HuH-7.5 (cell line): ENCODE measurements at regions not wholly inside any gene's neighbourhood (a gene's known extent, or its start where the extent isn't known, plus 50 kb on each side); places are given as distances from the start of the nearest gene placed in this dataset.
A peak's percentile ranks its signal among the peaks of the same experiment; 100 is the strongest.

Experiments used
- DNase-seq: peaks from one replicate; pipeline ENCODE4 v3.0.0; 2011; ENCODE audit warnings: low spot score

DNA sequence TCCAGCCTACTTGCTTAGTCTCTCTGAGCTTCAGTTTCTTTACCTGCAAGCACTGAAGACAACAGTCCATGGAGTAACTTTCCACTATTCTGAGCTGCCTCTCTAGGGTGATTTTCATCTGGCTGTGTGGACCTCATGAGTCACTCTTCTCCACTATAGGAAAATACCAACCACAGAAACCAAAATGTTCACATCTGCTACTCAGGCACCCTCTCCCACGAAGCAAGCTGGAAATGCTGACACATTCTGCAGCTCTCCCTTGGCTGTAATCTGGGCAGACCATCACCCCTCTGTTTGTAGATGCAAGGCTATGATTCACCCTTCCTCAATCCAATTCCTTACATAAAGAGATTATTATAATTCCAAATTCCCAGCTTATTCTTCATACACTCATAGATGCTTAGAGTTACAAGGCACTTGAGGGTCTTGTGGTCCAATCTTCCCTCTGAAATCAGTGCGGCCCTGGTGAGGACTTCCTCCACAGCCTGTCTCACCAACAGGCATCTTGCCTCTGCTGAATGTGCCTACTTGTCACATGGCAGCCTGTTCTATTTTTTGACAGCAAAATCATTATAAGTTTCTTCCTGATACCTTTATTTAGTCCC lies 97.0 kb upstream of the LNX1 start:
- no peak for DNase-seq

DNA sequence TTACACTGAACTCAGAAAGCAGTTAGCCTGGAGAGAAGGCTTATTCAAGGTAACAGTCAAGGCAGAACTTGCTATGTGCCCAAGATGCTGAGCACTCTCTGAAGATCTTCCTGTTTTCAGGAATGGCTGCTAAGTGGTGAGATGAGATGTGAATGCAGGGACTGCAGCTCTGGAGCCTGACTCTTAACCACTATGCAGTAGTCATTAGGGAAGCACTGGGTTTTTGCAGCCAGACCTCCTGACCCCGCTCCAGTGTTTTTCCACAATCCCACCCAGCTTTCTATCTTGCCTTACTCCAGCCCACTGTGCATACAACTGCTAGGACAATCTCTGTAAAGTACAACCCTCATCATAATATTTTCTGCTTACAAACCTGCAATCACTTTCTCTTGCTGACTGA lies 95.2 kb upstream of the LNX1 start:
- DNase-seq = no peak

DNA sequence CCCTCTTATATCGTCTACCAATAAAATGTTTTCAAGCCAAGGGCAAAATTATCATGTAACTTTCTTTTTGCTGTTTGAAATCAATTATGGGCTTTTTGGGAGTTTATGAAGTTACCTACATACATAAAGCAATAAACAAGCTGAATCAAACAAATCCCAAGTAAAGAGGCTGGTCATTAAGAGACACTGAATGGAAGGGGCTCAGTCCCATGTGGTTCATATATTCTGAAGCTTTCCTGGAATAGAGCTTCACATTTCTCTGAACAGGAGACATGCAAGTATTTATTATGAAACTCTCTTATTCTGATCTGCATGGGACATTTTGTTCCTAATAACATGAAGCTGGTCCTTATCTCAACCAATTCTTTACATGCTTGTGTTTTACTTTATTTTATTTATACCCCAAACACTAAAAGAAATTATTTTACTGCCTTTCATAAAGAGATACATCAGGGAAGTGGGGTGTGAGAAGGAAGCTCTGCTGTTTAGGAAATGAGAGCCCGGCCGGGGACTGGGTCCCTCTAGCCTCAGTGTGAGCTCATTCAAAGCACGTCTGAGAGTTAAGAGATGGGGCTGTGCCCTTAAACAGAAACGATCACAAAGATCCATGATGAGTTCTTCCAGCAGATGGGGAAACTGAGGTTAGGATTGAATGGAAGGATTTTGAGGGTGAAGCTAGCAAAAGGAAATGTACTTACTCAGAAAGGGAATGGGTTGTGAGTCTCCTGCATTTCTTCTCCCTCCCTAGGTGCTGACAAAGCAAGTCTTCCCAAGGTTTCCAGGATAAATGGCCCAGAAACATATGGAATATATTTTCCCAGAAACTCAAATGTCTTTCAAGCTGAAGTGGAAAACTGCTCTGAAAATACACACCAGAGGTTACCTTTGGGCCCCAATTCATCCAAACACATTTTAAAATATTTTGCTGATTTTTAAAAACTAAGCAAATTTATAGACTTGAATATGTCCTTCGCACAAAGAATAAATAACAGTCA lies 93.1 kb upstream of the LNX1 start:
- no peak for DNase-seq

DNA sequence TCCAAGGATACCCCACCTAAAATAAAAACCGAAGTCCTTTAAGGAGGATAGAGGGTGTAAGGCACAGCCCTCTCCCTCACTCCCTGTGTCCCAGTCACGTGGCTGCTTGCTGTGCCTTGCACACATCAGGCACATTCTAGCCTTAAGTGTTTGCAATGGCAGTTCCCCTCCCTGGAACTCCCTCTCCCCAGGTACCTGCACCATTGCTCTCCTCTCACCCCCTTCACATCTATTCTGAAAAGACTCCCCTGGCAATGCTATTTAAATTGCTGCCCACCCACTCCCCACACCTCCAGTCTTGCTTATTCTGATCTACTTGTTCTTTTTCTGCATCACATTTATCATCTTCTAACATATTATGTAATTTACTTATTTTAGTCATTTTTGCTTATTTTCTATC lies 91.6 kb upstream of the LNX1 start:
- DNase-seq = no peak

DNA sequence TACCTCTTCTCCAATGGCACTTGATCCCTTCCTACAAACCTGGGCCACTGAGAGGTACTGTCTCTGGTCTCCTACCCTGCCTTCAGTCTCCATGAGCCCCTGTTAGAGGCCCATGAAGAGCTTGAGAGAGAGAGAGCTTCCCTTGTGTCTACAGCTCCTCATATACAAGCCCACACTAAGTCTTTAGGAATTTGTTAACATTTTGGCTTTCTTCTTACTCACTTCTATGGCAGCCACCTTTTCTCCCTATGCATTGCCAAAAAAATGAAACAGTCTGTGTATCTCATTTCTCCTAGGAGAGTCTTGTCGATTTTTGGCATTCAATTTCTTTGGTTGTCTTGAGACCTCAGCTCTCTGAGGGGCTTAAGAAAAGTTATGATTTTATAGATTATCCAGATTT lies 90.9 kb upstream of the LNX1 start:
- DNase-seq = no peak

DNA sequence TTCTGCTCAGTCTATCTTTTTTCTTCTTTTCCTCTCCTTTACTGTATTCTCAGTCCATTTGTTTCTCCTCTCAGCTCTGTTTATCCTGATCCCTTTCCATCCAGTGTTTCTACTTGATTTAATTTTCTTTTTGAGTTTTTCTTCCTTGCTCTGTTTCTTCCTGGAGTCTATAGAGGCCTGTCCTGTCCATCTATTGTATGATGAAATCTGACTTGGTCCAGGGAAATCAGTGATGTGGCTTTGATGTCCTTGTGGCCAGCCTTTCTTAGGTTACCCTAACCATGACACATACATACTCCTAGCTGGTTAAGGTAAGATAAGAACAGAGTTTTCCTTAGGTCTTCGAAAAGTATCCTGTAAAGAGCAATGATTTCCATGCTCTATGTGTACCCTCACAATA lies 89.3 kb upstream of the LNX1 start:
- DNase-seq = no peak

DNA sequence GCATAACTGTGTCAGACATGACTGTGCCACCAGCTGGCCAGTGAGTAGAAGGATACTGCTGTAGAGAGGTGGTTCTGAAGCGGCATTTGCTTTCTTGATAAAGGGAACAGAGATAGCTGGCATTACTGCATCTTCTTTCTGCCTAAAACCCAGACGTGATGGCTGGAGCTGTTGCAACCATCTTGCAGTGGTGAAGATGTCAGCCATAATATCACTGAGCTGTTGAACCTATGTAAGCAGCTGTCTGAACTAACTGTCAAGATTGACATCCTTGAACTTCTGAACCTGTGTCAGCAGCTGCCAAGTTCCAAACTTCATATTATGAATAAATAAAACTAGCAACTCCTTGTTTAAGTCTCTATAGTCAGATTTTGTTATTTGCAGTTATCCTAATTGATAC lies 88.9 kb upstream of the LNX1 start:
- DNase-seq = no peak

DNA sequence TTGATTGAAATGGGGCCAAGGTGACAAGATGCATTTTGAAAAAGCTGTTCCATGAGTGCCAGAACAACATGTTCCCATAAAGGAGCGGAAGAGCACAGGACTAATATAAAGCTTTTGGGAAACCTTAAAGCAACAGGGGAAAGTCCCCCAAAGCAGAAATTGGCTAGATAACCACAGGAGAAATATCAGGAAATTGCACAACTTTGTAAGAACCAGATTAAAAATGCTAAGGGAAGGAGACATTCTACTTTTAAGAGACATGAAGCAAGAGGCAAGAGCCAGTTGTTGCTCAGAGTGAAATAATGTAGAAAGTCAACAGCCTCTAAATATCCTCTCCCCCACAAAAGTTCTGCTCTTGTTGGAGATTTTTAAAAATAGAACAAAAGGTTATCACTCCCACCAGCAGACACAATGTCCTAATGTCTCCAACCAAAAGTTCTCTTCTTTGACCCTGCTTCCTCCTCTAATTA lies 85.2 kb upstream of the LNX1 start:
- no peak for DNase-seq

DNA sequence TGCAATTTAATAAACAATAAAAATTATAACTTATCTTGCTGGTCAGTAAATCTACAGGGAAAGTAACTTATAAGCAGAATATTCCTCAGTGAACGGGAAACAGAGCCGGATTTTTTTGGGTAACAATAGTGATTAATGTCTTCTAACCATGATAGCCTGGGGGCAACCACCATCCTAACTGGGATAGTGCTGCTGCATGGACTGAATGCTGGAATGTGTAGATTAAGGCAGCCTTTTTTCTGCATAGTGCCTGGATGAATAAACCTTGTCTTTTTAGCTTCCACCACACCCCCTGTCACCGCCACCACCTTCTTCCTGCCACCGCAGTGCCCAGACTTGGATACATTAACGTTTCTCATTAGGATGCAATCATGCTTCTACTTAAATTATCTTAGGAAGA lies 83.6 kb upstream of the LNX1 start:
- no peak for DNase-seq

DNA sequence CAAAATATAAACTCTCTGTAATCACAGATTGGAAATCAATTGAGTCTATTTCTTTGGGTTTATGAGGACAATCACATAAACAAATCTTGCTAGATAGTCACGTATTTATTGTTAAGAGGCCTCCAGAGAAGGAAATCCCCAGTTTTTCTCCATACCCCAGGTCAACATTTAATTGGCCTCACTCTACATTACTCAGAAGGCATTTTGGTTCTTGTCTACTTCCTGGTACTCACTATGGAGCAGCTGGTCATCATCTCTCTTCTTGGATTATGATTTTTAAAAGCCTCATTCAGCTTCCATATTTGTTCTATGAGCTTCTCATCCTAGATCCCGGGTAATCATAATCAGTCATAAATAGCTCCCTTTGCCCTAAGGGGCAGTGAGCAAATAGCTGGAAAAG lies 81.6 kb upstream of the LNX1 start:
- DNase-seq = no peak

DNA sequence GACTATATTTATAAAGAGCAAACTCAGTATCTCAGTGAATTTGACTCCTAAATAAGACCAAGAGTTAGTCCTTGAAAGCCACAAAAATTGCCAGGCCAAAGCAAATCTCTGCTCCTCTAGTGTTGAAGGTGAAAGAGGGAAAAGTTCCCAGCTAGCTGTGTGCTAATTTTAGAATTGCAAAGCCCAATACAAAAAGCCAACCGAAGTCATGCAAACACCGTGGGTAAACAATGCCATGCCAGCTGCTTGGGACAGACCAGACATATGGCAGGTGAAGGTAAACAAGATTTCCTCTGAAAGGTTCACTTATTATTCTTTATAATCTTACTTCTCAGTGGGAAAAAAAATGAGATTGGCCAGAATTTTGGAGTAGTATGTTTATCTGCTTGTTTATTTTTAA lies 80.5 kb upstream of the LNX1 start:
- no peak for DNase-seq

DNA sequence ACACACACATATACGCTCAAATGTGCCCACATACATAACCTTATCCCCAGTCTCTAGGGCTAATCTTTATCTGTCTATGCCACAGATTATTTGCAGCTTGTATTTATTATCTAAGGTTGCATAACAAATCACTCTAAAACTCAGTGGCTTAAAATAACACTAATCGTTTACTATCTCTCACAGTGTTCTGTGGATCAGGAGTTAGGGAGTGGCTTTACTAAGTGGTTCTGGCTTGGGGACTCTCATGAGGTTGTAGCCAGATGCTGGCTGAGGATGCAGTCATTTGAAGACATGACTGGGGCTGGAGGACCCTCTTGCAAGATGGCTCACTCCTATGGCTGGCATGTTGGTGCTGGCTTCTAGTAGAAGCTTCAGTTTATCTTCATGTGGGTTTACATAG lies 68.5 kb upstream of the LNX1 start:
- DNase-seq = no peak

DNA sequence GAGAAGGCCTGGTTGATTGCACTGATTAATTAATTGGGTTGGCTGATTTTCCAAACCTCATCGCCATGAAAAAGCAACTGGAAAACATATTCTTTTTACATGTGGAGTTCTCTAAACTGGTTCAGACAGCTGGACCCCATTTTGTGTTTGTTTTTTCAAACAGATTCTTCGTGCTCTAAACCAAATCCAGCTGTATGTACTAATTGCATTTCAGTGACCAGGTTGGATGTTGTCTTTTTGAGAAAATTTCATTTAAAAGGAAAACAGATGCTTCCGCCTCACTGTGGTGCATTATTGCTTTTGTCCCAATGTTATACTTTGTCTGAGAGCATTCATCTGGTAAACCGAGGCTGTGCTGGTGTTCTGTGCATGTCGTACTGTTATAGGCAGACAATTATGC lies 67.8 kb upstream of the LNX1 start:
- DNase-seq = no peak

DNA sequence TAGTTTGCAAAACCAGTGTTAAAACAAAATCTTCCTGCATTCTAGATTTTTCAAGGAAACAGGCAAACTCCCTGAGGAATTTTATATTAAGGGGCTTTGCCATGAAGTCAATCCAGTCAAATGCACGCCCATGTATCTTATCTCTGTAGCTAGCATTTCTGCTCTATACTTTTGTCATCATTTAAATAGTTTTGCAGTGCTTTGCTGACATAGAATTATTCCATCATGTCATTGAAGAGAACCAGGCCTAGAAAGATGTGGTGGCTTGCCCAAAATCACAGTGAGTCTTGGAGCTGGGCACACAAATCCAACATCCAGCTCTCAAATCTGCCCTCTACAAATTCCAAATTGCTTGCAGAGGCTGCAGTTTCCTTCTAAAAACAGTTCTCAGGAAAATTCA lies 66.7 kb upstream of the LNX1 start:
- DNase-seq = no peak

DNA sequence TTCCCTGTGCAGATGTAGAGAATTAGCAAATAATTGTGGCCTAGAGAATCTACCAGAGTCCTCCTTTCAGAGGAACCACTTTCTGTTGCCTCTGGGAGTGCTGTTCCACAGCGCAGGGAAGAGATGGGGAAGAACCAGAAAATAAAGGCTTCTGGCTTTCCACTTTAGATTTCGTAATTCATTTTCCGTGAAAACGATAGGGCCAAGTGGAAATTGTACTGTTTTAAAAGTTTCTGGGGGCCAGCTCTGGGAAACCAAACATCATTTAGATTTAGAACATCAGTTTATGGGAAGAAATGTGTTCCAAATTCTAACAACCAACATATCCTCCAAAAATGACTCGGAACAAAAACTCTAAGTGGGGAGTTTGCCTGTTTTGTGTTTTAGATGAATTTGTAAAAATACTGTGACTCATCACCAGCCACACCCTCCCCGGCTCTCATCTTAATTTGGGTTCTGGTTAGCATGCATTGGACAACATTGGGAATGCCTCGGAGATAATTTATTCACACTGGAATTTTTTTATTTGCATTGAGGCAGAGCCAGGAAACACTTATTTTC lies 65.2 kb upstream of the LNX1 start:
- DNase-seq = no peak

DNA sequence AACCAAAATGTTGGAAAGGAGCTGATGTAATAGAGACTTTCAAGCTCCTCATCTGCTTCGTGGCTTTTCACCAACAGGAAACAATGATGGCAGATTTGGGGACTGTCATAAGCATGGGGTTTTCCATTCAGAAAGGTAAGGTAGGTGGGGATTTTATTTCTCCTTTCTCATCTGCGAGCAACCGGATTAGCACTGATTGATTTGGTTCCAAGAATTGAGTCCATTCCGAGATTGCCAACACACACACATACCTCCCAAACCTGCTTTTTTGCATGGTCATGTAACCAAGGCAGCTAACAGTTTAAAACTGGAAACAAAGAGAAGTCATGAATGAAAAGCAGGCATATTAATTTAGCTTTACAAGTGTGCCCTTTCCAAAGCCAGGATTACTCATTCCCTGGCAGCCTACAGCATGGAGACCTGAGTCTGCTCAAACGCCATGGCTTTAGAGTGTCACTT lies 63.0 kb upstream of the LNX1 start:
- DNase-seq = no peak

DNA sequence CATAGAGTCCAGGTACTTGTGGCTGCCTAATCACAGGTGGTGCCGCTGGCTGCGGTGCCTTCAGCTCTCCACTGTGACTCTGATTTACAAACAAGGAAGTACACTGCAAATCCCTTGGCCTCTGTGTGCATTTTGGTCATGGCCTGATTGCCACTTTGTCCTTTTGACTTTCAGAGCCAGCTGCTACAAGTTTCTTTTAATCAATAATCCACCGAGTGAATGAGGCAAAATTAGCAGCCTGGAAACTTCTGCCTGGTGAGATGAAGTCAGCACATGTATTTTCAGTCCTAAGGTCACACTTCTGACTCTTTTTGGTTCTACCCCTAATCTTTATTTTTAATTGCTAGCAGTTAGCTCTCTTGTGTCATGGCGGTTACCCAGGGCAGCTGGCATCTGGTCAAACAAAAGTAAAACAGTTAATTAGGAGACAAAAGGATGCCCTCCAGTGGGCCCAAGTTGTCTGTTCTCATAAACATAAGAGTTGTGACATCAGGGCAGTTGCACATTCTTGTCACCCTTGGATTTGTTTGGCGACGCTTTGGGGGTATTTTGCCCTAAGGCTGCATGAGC lies 62.3 kb upstream of the LNX1 start:
- no peak for DNase-seq

DNA sequence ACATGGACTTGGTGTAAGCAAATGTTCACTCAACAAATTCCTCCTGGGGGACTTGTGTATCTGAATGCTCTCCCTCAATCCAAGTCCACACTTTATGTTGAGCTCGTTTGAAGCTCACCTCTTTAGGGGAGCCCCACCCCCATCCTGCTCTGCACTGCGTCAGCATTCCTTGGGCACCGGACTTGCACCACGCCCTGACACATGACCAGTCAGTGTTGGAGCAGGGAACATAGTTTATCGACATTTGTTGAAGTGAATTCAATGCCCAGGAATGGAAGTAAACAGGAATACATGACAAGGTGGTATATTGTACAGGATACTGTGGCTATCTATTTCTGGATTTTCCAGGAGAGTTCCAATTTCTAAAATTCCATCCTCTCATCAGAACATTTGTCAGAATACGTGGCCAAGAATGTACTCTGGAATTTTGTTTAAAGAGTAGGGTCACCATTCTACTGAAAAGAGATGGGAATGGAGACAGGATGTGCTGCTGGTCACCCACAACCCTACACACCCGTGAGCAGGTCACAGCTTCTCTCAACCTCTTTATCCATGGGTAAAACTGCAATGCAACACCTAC lies 60.0 kb upstream of the LNX1 start:
- DNase-seq = no peak

DNA sequence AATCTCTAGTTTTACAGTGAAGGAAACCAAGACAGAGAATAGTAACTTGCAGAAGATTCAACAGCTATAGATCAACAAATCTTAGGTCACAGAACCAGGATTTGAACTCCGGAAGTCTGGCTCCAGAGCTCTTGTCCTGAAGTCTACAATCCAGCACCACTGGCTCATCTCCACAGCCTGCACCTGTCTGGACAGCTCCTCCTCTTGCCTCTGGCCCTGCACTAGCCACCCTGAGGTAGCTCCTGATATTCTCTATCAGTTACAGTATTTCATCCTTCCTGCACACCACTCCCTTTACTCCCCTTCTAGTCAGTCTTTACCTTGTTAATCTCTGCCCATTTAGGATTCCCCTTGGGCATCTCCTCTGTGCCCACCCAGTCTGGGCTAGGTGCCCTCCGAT lies 58.1 kb upstream of the LNX1 start:
- DNase-seq = no peak

DNA sequence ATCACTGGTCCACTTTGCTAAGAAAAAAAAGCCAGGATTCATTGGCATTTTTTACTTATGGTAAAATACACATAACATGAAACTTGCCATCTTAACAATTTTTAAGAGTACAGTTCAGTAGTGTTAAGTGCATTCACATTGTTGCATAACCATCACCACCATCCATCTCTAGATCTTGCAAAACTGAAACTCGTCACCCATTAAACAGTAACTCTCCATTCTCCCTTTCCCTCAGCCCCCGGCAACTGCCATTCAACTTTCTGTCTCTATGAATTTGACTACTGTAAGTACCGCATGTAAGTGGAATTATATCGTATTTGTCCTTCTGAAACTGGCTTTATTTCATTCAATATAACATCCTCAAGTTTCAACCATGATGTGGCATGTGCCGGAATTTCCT lies 56.3 kb upstream of the LNX1 start:
- DNase-seq = no peak

DNA sequence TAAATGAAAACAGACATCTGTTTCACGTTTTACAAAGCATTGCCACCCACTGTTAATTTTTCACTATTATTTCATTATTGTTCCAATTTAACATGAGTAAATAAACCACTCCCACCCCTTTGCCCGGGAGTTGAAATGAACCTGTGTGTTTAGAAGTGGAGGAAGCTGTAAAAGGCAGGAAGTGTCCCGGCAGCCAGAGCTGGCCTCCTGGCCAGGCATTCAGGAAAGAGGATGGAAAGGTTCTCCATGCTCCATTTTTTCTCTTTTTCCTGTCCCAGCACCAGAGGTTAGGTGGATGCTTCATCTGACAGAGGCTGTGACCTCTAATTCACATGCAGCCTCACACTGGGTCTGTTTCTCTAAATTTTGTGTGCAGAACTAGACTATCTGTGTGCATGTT lies 55.5 kb upstream of the LNX1 start:
- DNase-seq = no peak

DNA sequence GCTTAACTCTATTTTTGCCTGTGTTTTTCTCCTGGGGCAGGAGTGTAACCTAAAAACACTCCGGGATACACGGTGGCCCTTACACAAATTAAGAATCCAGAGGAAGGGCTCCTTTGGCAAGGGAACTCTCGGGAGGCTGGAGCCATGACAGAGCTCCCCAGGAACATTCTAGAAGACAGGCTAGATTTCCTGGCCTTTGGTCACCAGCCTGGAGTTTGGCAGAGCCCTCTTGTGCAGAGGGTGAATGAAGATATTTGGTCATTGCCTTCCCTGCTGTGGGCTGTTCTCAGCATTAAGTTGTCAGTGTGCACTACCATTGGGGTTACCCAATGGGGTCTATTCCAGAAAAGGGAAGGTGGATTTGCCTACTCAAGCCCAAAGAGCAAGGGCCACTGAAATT lies 53.8 kb upstream of the LNX1 start:
- no peak for DNase-seq

DNA sequence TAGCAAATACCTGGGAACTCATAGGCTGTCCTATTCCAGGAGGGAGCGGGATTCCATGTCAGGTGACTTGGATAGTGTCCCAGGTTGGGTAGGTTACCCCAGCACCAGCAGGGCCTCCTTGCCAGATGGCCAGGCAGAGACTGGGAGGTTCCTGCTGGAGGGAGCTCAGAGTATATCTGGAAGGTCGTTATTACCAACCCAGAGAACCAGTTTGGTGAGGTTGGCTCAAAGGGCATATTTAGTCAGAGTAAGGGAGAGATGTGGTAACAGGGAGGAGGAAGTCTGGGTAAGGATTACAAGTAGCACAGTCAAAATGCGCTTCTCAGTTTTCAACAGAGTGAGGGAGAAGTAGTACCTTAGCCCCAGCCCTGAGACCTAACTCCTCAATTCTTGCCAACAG lies 53.3 kb upstream of the LNX1 start:
- peak; percentile 15 for DNase-seq
